Activated CD8-positive, alpha-beta memory T cell treated with anti-CD3 and anti-CD28 coated beads for 48 hours (primary cell): ENCODE measurements at regions not wholly inside any gene's neighbourhood (a gene's known extent, or its start where the extent isn't known, plus 50 kb on each side); places are given as distances from the start of the nearest gene placed in this dataset.

Source experiments
- DNase-seq, 3 experiments: peaks; one replicate each; pipeline ENCODE4 v3.0.0-alpha.2; 2020; ENCODE audit warnings: low read depth in 2 of 3, low spot score in 2 of 3

DNA sequence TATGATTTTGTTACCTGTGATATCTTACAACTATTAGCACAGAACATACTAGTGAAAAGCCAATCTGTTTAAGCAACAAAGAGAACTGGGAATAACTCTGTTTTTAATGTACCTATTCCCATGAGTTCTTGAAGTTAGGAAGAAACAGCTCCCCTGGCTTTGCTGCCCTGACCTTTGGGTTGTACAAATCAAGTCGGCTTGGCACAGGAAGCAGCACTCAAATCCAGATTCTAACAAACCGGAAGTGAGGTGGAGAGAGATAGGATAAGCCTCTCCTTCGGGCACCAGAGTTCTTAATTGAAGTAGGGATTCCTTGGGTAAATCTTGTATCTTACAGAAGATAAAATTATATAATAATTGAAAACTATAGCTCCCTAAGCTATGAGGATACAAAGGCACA, 144.8 kb upstream of the CPEB2 start:
- no peak for DNase-seq

DNA sequence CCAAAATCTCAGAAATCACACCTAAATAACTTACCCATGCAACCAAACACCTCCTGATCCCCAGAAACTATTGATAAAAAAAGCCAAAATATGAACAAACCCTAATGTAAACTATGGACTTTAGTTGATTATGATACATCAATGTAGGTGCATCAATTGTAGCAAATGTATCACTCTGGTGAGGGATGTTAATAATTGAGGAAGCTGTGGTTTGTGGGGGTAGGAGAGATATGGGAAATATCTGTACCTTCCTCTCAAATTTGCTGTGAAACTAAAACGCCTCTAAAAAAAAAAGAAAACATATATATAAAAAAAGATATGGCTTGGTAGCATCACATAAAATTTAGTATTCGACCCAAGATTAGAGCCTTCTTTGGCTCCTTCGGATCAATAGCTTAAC, 144.3 kb upstream of the CPEB2 start:
- no peak for DNase-seq

DNA sequence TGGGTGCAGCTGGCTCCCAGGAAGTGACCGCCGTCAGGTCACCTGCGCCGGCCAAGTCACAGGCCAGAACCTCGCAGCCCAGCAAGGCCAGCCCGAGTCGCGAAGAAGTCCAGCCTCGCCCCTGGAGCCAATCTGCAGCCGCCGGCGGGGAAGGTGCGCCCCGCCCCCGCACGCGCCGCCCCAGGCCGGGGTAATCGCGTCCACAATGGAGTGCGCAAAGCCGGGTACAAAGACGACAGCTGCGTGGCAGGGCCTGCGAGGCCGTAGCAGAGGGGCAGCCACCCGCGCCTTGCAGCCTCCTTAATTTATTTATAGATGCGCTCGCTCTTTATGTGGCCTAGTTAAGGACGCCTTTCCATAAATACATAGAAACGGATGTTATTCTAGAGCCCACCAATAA, 139.4 kb upstream of the CPEB2 start:
- DNase-seq = no peak

DNA sequence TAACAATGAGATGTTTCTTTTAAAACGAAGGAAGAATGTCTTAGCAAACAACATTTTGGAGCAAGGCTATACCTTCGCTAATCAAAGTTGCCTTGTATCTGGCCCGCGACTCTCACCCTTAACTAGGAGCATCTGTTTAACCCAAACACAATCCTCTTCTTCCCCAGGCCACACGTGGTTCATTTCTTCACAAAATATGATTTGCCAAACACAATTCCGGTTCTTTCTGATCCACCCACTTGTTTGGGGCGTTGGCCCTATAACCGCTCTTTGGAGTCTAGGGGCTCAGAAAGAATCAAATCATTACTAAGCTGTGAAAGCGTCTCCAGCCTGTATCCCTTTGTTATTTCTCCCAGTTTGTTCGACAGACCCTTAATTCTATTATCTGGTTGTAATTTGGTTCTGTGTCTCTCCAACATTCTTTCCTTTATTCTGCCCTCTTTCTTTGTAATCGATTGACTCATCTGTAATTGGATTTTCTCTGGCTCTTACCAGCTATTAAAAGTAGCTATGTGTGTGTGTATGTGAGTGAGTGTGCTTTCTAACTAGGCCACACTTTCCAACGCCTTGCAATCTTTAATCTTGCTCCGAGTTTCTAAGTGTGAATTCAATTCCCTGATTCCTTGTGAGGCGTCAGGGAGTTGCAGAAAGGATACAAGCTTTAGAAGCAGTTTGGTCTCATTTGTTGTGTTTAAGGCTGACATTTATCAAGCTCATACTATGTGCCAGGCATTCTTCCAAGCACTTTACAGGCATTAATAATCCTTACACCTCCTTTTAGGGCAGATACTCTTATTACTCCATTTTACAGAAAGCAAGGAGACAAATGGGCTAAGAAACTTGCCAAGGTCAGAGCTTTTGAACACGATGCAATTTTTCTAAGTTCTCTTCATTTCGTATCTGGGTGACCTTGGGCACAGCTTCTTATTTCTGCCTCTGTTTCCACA, 138.6 kb upstream of the CPEB2 start:
- no peak for DNase-seq

- no peak for DNase-seq
Observed at GRCh38 chr4:14864365-14865030, 137.8 kb upstream of the CPEB2 start.

GRCh38 chr4:14865031-14865366, 137.3 kb upstream of the CPEB2 start:
- DNase-seq = no peak

GRCh38 chr4:14865804-14866203, 136.5 kb upstream of the CPEB2 start:
- no peak for DNase-seq

GRCh38 chr4:14867847-14868246, 134.4 kb upstream of the CPEB2 start:
- DNase-seq = no peak

DNA sequence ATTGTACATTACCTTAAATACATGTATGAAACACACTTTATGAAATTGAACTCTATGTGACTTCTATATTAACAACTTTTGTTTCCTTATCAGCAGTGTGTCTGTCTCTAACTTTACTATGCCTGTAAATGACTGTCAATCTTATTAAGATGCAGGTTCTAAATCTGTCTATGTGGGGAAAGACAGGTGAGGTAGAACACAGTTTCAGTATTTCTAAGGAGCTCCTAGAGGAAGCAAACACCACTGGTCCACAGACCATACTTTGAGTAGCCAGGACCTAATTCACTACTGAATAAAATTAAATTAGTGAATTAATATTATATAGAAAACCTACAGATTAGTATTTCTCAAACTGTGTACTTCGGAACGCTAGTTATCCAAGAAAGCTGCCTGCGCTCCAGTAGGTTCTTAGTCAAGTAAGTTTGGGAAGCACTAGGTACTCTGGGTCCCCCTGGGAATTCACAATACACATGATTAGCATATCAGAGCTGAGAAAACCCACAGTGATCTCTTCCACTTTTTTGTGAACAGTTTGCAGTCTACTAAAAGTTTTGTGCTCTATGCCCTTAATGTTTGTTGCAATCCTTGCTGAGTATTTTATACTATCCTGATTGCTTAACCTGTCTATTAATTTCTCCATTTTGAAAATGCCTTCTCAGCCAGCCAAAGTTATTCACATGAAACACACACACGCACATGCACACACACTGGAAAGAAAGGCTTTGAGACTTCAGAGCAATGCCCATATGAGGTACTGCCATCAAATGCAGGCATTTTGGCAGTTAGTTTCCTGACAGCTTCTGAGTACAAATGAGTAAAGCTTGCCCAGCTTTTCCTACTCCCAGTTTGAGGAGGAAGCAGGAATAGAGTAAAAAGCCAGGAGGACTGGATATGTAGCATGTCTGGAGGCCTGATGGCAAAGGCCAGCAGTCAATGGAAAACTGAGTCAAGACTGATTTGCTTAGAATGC, 133.6 kb upstream of the CPEB2 start:
- no peak for DNase-seq

GRCh38 chr4:14871676-14872430, 130.4 kb upstream of the CPEB2 start:
- DNase-seq = no peak

- no peak for DNase-seq
Observed at GRCh38 chr4:14874990-14875389, 127.3 kb upstream of the CPEB2 start.

DNA sequence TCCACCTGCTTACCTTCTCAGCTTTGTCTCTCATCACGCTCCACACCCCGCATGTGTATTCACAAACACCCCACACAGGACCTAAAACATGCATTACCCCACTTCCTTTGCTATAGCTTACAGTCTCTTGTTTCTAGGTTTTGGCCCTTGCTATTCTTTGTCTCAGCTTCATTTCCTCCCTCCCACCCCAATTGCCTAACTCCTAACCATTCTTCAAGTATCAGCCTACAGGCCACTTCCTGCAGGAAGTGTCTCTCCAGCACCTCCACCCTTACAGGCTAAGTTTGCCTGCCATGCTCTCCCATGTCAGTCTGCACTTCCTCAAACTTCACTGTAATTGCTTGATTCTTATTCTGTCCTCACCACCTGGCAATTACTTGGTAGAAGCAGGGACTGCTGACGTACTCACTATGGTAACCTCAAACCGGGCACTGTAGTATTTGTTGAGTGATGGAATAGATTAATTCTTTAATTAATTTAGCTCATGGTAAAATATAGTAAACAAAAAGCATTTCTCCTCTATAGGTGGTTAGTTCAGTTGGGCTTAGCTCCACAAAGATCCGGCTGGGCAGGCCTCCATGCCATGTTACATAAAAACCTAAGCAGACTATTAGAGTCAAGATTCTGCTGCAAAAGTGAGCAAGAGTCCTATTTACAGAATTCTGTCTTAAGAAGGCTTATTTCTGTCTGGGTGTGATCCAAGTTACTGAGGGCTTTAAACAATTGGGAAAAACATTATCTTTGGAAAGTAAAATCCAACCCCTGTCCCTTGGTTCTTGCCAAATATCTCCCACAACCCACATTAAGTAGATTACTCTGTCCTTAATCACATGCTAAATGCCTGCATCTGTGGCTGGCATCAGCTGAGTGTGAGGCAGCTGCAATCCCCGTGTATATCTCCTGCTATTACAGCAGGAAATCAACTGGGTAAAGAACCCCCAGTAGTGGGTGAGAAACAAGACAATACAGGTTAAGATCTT, 124.7 kb upstream of the CPEB2 start:
- no peak for DNase-seq

GRCh38 chr4:14878681-14879080, 123.6 kb upstream of the CPEB2 start:
- no peak for DNase-seq

GRCh38 chr4:14879683-14880082, 122.6 kb upstream of the CPEB2 start:
- no peak for DNase-seq

- no peak for DNase-seq
Observed at GRCh38 chr4:14880805-14881204, 121.5 kb upstream of the CPEB2 start.

DNA sequence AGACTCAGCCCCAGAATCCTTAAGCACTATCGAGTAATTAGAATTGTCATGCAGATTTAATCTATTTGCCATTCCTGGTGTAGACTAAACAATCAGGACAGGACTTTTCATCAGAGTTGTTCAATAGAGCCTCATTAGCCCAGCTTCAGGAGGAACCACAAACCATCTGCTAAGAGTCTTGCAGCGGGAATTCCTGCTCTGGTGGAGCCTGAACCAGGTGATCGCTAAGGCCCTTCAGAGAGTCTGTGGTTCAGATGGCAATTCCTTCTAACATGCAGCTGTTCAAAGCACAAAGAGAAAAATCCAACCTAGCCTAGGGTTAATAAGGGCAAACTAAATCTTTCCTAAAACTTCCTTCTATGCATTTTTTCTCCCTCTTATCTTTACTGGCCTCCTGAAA, 119.1 kb upstream of the CPEB2 start:
- DNase-seq = no peak

GRCh38 chr4:14883661-14884060, 118.6 kb upstream of the CPEB2 start:
- no peak for DNase-seq

GRCh38 chr4:14887842-14888433, 114.3 kb upstream of the CPEB2 start:
- no peak for DNase-seq
